GM18858 (cell line): ENCODE measurements at regions not wholly inside any gene's neighbourhood (a gene's known extent, or its start where the extent isn't known, plus 50 kb on each side); places are given as distances from the start of the nearest gene placed in this dataset.

Source experiments
- ATAC-seq: cut with Tn5 transposase; IDR thresholded peaks from one replicate; pipeline ENCODE4 v1.9.1; 2021; ENCODE audit not compliant: unreplicated experiment

- ATAC-seq: no peak
These were observed 445.4 kb downstream of the GALC start for GRCh38 chr14:87547536-87547935.

- ATAC-seq: no peak
These were observed 450.7 kb downstream of the GALC start for GRCh38 chr14:87542288-87542687.

- no peak for ATAC-seq
These were observed 452.6 kb downstream of the GALC start for GRCh38 chr14:87540339-87540738.

- no peak for ATAC-seq
These were observed 463.9 kb downstream of the GALC start for GRCh38 chr14:87529081-87529480.

GRCh38 chr14:87526731-87527130 is 466.3 kb downstream of the GALC start:
- ATAC-seq: no peak

- no peak for ATAC-seq
These were observed 469.0 kb downstream of the GALC start for GRCh38 chr14:87524011-87524410.

GRCh38 chr14:87522575-87522974 is 470.4 kb downstream of the GALC start:
- no peak for ATAC-seq

- no peak for ATAC-seq
These were observed 484.6 kb downstream of the GALC start for GRCh38 chr14:87508333-87508732.

- no peak for ATAC-seq
These were observed 489.3 kb downstream of the GALC start for GRCh38 chr14:87503711-87504110.

GRCh38 chr14:87497301-87497700 is 495.7 kb downstream of the GALC start:
- ATAC-seq: no peak

- no peak for ATAC-seq
These were observed 499.0 kb downstream of the GALC start for GRCh38 chr14:87494010-87494409.

- no peak for ATAC-seq
These were observed 500.4 kb downstream of the GALC start for GRCh38 chr14:87492561-87492960.

- no peak for ATAC-seq
These were observed 501.2 kb downstream of the GALC start for GRCh38 chr14:87491816-87492215.

GRCh38 chr14:87489196-87489819 is 503.7 kb downstream of the GALC start:
- ATAC-seq: no peak

GRCh38 chr14:87483271-87484260 is 509.4 kb downstream of the GALC start:
- no peak for ATAC-seq

- no peak for ATAC-seq
These were observed 524.5 kb downstream of the GALC start for GRCh38 chr14:87468531-87468930.

- no peak for ATAC-seq
These were observed 525.4 kb downstream of the GALC start for GRCh38 chr14:87467578-87467977.

GRCh38 chr14:87465770-87466169 is 527.2 kb downstream of the GALC start:
- ATAC-seq: no peak

- ATAC-seq: no peak
These were observed 531.3 kb downstream of the GALC start for GRCh38 chr14:87461704-87462103.

- no peak for ATAC-seq
These were observed 535.3 kb downstream of the GALC start for GRCh38 chr14:87457720-87458119.

- ATAC-seq: no peak
These were observed 542.8 kb downstream of the GALC start for GRCh38 chr14:87450193-87450592.

GRCh38 chr14:87449016-87449415 is 544.0 kb downstream of the GALC start:
- no peak for ATAC-seq
